ENCODE measurements at regions not wholly inside any gene's neighbourhood (a gene's known extent, or its start where the extent isn't known, plus 50 kb on each side); places are given as distances from the start of the nearest gene placed in this dataset.

DNA sequence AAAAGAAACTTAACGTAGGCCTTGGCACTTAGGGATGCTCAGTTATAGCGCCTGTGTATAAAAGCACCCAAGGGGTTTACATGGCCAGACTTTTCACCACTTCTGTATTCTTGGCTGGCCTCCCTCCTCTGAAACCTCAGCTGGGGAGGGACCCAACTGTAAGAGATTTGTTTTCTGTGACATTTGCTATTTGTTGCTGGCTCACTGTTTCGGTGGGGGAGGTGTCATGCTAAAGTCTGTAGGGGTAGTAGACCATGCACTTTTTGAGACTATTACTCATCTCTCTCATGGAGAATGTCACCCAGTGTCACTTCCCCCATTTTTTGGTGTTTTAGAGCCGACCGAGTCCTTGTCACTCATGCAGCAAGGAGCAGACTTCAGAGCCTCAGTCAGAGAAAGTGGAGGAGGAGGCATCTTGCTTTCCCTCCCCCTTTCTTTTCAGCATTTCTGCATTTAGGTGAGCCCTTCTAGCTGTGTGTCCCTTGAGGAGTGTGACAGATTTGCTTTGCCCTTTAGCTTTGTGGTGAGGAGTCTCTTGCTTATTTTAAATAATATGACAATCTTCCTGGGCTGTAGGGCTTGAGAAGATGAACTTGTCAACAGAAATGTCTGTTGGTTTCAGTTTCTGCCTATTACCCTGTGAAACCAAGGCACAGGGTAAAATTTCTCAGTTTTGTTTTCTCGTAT is 160.1 kb downstream of the FASLG start:
- TF ChIP-seq MXI1 (conservative IDR thresholded peaks at IDR 0.05; ENCODE audit: poor library complexity, severe bottlenecking) (no peak), EP300 (conservative IDR thresholded peaks at IDR 0.05; ENCODE audit: poor library complexity, severe bottlenecking) (no peak)
- H3K9ac ChIP-seq (ENCODE audit: low read length) = no peak overlapping the region
- H3K4me3 ChIP-seq (ENCODE audit: low read length) = no peak overlapping the region
- no peaks in the 10 kb centered on the region for H4K20me1 ChIP-seq (ENCODE audit: insufficient read depth)
- H3K4me2 ChIP-seq (ENCODE audit: low read length) = no peak overlapping the region
- H3F3A ChIP-seq (ENCODE audit: insufficient read depth, low read length, poor library complexity, severe bottlenecking) = no peaks in the 10 kb centered on the region
- H3K36me3 ChIP-seq (ENCODE audit: insufficient read depth, low read length) = no peaks in the 10 kb centered on the region
- no peaks in the 10 kb centered on the region for H3K9me3 ChIP-seq (ENCODE audit: low read length)
- H2AFZ ChIP-seq (ENCODE audit: low read depth, low read length) = no peak overlapping the region
- no peak overlapping the region for H3K27ac ChIP-seq (ENCODE audit: low read length)
- no peaks in the 10 kb centered on the region for H3K9me2 ChIP-seq (ENCODE audit: insufficient read depth, low read length)
- no peaks in the 10 kb centered on the region for H3K27me3 ChIP-seq (ENCODE audit: insufficient read depth, low read depth, low read length)
- H3K79me2 ChIP-seq (replicated peaks; ENCODE audit: insufficient read depth, low read length) = no peaks in the 10 kb centered on the region

DNA sequence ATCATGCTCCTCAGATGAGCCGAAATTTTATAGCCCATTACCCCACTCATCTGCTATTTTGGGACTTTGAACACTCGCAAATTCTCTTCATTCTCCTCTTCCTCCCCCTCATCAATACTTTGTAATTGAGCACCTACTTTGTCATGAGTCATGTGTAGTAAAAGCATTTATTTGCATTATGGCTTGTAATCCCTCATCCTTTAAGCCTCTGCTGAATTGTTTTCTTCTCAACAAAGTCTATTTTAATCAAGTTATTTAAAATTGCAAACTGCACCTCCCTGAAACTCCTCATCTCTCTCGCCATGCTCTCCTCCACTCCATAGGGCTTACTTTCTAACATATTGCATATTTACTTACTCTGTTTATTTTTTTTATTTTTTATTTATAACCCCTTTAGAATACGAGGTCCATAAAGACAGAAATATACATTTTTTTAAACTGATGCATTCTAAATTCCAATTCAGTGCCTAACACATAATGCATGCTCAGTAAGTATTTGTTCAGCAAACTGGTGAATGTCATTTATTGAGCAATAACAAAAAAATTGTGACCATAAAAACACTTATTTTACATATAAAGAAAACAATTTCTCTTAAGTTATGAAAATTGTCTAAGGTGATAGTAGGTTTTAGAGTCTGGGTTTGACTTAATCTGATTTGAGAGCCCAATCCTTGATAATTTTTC is 161.7 kb downstream of the FASLG start:
- Histone ChIP-seq H3K4me3 (ENCODE audit: low read length) (no peak overlapping the region), H3K9ac (ENCODE audit: low read length) (no peak overlapping the region), H4K20me1 (ENCODE audit: insufficient read depth) (no peaks in the 10 kb centered on the region), H3F3A (ENCODE audit: insufficient read depth, low read length, poor library complexity, severe bottlenecking) (no peaks in the 10 kb centered on the region), H2AFZ (ENCODE audit: low read depth, low read length) (no peak overlapping the region), H3K9me2 (ENCODE audit: insufficient read depth, low read length) (no peaks in the 10 kb centered on the region), H3K27me3 (ENCODE audit: insufficient read depth, low read depth, low read length) (no peaks in the 10 kb centered on the region), H3K27ac (ENCODE audit: low read length) (no peak overlapping the region), H3K4me2 (ENCODE audit: low read length) (no peak overlapping the region), H3K79me2 (replicated peaks; ENCODE audit: insufficient read depth, low read length) (no peaks in the 10 kb centered on the region), H3K36me3 (ENCODE audit: insufficient read depth, low read length) (no peaks in the 10 kb centered on the region), H3K9me3 (ENCODE audit: low read length) (no peaks in the 10 kb centered on the region)
- TF ChIP-seq TAF1 (IDR thresholded peaks at IDR 0.05; ENCODE audit: low read depth) = no peak
- TF ChIP-seq, protein P1, sequence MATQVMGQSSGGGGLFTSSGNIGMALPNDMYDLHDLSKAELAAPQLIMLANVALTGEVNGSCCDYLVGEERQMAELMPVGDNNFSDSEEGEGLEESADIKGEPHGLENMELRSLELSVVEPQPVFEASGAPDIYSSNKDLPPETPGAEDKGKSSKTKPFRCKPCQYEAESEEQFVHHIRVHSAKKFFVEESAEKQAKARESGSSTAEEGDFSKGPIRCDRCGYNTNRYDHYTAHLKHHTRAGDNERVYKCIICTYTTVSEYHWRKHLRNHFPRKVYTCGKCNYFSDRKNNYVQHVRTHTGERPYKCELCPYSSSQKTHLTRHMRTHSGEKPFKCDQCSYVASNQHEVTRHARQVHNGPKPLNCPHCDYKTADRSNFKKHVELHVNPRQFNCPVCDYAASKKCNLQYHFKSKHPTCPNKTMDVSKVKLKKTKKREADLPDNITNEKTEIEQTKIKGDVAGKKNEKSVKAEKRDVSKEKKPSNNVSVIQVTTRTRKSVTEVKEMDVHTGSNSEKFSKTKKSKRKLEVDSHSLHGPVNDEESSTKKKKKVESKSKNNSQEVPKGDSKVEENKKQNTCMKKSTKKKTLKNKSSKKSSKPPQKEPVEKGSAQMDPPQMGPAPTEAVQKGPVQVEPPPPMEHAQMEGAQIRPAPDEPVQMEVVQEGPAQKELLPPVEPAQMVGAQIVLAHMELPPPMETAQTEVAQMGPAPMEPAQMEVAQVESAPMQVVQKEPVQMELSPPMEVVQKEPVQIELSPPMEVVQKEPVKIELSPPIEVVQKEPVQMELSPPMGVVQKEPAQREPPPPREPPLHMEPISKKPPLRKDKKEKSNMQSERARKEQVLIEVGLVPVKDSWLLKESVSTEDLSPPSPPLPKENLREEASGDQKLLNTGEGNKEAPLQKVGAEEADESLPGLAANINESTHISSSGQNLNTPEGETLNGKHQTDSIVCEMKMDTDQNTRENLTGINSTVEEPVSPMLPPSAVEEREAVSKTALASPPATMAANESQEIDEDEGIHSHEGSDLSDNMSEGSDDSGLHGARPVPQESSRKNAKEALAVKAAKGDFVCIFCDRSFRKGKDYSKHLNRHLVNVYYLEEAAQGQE (IDR thresholded peaks at IDR 0.05; ENCODE audit: borderline replicate concordance) = no peak
- TF ChIP-seq SMC3 (conservative IDR thresholded peaks at IDR 0.05; ENCODE audit: poor library complexity) = no peak
- no peak for TF ChIP-seq RAD21 (conservative IDR thresholded peaks at IDR 0.05)

DNA sequence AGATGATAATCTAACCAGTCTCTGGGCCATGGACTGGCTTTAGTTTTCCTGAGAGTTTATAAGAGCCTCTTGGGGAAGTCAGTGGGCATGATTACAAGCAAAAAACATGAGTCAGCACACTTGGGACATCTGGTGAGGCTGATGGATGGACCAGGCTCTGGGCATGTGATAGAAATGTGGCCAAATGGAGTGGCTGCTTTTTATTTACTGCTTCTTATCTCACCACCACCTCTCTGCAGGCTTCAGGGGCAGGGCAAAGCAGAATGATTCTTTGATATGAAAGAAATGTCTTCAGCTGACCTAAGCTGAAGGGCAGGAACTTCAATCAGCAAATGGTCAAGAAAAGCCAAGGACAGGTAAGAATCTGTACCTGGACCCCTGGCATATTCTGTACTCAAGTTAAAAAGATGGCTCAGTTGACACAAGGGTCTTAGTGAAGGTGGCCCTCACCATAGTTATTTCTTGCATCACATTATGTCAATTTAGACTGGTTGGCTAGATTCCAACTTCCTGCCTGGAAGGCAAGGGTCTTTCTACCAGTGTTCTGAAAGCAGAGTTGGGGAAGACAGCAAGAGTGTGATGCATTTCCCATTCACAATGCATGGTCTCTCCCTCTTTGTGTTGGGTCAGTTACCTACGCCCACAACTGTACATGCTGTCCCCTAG is 162.8 kb downstream of the FASLG start:
- H3F3A ChIP-seq (ENCODE audit: insufficient read depth, low read length, poor library complexity, severe bottlenecking) = no peaks in the 10 kb centered on the region
- no peak overlapping the region for H3K4me3 ChIP-seq (ENCODE audit: low read length)
- H4K20me1 ChIP-seq (ENCODE audit: insufficient read depth) = no peaks in the 10 kb centered on the region
- no peak overlapping the region for H3K4me2 ChIP-seq (ENCODE audit: low read length)
- no peak overlapping the region for H2AFZ ChIP-seq (ENCODE audit: low read depth, low read length)
- H3K27ac ChIP-seq (ENCODE audit: low read length) = no peak overlapping the region
- no peak overlapping the region for H3K9ac ChIP-seq (ENCODE audit: low read length)
- no peaks in the 10 kb centered on the region for H3K9me2 ChIP-seq (ENCODE audit: insufficient read depth, low read length)
- TF ChIP-seq, protein P1 (IDR thresholded peaks at IDR 0.05; ENCODE audit: borderline replicate concordance) = no peak
- TF ChIP-seq, protein P2, sequence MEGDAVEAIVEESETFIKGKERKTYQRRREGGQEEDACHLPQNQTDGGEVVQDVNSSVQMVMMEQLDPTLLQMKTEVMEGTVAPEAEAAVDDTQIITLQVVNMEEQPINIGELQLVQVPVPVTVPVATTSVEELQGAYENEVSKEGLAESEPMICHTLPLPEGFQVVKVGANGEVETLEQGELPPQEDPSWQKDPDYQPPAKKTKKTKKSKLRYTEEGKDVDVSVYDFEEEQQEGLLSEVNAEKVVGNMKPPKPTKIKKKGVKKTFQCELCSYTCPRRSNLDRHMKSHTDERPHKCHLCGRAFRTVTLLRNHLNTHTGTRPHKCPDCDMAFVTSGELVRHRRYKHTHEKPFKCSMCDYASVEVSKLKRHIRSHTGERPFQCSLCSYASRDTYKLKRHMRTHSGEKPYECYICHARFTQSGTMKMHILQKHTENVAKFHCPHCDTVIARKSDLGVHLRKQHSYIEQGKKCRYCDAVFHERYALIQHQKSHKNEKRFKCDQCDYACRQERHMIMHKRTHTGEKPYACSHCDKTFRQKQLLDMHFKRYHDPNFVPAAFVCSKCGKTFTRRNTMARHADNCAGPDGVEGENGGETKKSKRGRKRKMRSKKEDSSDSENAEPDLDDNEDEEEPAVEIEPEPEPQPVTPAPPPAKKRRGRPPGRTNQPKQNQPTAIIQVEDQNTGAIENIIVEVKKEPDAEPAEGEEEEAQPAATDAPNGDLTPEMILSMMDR (IDR thresholded peaks at IDR 0.05; ENCODE audit: poor library complexity, severe bottlenecking) = no peak
- TF ChIP-seq EP300 (conservative IDR thresholded peaks at IDR 0.05; ENCODE audit: poor library complexity, severe bottlenecking) (no peak), POLR2AphosphoS5 (IDR thresholded peaks at IDR 0.05) (no peak), EZH2 (IDR thresholded peaks at IDR 0.05; ENCODE audit: borderline replicate concordance, insufficient read depth, low read length, poor library complexity, severe bottlenecking) (no peak), SMC3 (conservative IDR thresholded peaks at IDR 0.05; ENCODE audit: poor library complexity) (no peak), TAF1 (IDR thresholded peaks at IDR 0.05; ENCODE audit: low read depth) (no peak), RAD21 (conservative IDR thresholded peaks at IDR 0.05) (no peak), MXI1 (conservative IDR thresholded peaks at IDR 0.05; ENCODE audit: poor library complexity, severe bottlenecking) (no peak)
- no peaks in the 10 kb centered on the region for H3K36me3 ChIP-seq (ENCODE audit: insufficient read depth, low read length)
- no peaks in the 10 kb centered on the region for H3K27me3 ChIP-seq (ENCODE audit: insufficient read depth, low read depth, low read length)
- no peaks in the 10 kb centered on the region for H3K9me3 ChIP-seq (ENCODE audit: low read length)
- H3K79me2 ChIP-seq (replicated peaks; ENCODE audit: insufficient read depth, low read length) = no peaks in the 10 kb centered on the region

Measured in neural cell (in vitro differentiated cells).